ENCODE measurements at regions not wholly inside any gene's neighbourhood (a gene's known extent, or its start where the extent isn't known, plus 50 kb on each side); places are given as distances from the start of the nearest gene placed in this dataset.
"Not testable (repeated sequence)": the region's sequence is repeated elsewhere in the genome, so short reads cannot be mapped to it uniquely, and the experiment has no call there.

DNA sequence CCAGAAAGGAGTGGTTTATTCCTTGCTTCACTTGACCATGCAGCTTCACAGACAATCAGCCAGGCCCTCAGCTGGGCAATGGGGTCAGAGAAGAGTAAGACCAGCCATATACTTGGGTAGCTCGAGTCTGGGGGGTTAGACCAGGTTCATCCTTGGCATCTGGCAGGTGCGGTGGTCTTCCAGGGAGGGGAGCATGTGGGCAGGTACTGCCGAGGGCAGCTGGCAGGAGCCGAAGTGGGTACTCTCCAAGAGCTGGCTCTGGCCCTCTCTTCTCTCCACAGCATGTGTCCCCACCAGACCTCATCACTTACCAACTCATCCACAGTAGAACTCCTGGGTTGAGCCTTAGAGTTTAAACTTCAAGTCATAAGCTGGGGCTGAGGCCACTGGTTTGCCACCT lies 156.8 kb downstream of the FOXD2 start:
- DNase-seq (ENCODE audit: low read depth), result no peak

GRCh38 chr1:47596328-47596727 lies 158.5 kb downstream of the FOXD2 start:
- DNase-seq (ENCODE audit: low read depth), result no peak

DNA sequence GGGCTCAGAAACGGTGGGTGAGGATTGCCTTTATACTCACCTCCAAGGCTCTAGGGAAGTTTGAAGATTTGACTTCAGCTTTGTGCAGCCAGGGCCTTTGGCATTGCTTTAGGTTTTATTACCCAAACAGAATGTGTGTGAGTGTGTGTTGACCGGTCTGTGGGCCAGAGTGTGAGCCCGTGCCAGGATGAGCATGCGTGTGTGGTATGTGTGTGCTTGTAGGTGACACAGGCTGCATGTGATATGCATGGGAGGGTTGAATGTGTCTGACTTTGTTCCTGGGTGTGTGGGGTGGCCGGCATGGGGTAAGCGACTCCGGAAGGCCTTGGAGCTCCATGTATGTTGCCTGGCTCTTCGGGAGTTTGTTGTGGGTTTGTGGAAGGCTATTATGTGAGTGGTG lies 160.5 kb downstream of the FOXD2 start:
- no peak for DNase-seq (ENCODE audit: low read depth)

- no peak for DNase-seq (ENCODE audit: low read depth)
Measured at GRCh38 chr1:47599777-47600176, 161.9 kb downstream of the FOXD2 start.

DNA sequence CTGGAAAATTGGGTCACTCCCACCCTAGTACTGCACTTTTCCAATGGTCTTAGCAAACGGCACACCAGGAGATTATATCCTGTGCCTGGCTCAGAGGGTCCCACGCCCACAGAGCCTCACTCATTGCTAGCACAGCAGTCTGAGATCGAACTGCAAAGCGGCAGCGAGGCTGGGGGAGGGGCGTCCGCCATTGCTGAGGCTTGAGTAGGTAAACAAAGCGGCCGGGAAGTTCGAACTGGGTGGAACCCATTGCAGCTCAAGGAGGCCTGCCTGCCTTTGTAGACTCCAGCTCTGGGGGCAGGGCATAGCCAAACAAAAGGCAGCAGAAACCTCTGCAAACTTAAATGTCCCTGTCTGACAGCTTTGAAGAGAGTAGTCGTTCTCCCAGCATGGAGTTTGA lies 164.6 kb downstream of the FOXD2 start:
- not testable (repeated sequence) for DNase-seq (ENCODE audit: low read depth)

- not testable (repeated sequence) for DNase-seq (ENCODE audit: low read depth)
Measured at GRCh38 chr1:47604869-47605268, 167.0 kb downstream of the FOXD2 start.

DNA sequence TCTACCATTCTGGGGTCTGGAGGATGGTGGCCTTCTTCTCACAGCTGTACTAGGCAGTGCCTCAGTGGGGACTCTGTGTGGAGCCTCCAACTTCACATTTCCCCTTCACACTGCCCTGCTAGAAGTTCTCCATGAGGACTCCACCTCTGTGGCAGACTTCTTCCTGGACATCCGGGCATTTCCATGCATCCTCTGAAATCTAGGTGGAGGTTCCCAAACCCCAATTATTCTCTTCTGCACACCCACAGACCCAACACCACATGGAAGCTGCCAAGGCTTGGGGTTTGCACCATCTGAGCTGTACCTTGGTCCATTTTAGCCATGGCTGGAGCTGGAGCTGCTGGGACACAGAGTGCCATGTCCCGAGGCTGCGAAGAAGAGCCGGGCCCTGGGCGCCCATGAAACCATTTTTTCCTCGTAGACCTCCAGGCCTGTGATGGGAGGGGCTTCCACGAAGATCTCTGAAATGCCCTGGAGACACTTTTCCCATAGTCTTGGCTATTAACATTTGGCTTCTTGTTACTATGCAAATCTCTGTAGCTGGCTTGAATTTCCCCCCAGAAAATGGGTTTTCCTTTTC lies 170.5 kb downstream of the FOXD2 start:
- DNase-seq (ENCODE audit: low read depth), result no peak

DNA sequence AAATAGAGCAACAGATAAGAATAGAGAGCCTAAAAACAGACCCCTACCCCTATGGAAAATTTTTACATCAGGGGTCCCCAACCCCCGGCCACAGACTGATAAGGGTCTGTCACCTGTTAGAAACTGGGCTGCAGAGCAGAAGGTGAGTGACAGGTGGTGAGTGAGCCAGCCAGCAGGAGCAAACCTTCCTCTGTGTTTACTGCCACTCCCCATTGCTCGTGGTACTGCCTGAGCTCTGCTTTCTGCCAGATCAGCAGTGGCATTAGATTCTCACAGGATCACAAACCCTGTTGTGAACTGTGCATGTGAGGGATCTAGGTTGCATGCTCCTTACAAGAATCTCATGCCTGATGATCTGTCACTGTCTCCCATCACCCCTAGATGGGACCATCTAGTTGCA lies 174.1 kb downstream of the FOXD2 start:
- no peak for DNase-seq (ENCODE audit: low read depth)

- no peak for DNase-seq (ENCODE audit: low read depth)
Measured at GRCh38 chr1:47612819-47613218, 175.0 kb downstream of the FOXD2 start.

- no peak for DNase-seq (ENCODE audit: low read depth)
Measured at GRCh38 chr1:47616036-47616435, 178.2 kb downstream of the FOXD2 start.

DNA sequence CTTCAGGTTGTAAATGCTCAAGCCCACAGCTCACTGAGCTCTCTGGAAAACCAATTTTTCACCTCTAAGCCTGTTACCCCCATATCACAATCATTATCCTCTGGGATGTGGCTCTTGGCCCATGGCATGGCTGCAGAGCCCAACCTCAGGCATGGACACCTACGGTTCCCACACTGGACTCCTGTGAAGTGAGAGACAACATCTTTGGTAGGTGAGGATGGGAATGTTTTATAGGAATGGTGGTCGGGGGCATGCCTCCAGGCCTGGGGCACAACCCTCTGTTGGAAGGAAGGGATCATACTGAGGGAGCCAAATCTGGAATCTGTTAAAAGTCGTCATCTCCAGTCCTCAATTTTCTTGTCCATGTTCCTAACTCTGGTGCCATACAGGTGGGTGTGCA lies 179.1 kb downstream of the FOXD2 start:
- no peak for DNase-seq (ENCODE audit: low read depth)

DNA sequence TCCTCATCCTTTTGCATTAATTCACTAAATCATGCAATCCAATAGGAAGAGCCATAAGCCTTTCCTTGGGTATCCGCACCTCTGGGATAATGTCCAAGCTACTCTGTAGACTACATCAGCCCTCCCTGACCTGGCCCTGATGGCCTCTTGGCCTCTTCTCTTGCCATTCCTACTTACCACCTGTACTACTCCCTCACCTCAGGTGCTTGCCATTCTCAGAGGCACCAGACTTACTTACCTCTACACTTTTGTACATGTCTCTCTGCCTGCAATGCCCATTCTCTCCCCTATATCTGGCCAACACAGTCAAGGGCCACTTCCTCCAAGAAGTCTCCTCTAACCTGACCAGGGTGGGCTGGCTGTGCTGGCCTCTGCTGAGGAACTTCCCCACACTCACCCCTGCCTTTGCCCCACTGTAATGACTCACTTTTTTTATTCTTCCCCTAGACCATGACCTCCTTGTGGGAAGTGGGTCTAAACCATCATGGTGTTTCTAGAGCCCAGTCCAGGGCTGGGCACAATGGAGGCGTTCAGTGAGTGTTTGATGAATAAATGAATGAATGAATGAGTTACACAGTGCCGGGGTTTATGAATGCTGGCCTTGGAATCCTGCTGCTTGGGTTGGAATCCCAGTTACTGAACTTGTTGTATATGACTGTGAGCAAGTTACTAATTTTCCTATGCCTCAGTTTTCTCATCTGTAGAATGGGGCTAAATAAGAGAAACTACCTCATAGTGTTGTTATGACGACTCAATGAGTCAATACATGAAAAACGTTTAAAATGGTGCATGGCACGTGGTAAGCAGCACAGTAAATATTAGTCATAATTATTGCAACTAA lies 179.8 kb downstream of the FOXD2 start:
- DNase-seq (ENCODE audit: low read depth), result no peak

- no peak for DNase-seq (ENCODE audit: low read depth)
Measured at GRCh38 chr1:47618222-47618720, 180.4 kb downstream of the FOXD2 start.

GRCh38 chr1:47618830-47619229 lies 181.0 kb downstream of the FOXD2 start:
- DNase-seq (ENCODE audit: low read depth), result no peak

DNA sequence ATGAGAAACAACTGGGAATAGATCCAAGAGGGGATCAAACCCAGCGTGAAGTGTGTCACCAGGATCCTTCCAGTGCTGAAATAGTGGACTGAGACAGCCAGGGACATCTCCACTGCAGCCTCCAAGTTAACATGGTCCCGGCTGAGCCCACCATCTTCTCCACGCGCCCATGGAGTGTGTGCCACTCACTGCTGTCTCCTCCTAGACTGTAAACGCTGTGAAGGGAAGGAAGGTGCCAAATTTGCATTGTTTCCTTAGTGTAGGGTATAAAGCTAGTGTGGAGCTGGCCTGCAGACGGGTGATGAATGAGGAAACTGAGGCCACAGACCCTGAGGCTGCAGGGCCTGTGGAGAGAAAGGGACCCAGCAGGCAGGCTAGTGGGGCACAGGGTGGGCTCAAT lies 183.6 kb downstream of the FOXD2 start:
- DNase-seq (ENCODE audit: low read depth), result no peak

- no peak for DNase-seq (ENCODE audit: low read depth)
Measured at GRCh38 chr1:47621977-47622376, 184.1 kb downstream of the FOXD2 start.

DNA sequence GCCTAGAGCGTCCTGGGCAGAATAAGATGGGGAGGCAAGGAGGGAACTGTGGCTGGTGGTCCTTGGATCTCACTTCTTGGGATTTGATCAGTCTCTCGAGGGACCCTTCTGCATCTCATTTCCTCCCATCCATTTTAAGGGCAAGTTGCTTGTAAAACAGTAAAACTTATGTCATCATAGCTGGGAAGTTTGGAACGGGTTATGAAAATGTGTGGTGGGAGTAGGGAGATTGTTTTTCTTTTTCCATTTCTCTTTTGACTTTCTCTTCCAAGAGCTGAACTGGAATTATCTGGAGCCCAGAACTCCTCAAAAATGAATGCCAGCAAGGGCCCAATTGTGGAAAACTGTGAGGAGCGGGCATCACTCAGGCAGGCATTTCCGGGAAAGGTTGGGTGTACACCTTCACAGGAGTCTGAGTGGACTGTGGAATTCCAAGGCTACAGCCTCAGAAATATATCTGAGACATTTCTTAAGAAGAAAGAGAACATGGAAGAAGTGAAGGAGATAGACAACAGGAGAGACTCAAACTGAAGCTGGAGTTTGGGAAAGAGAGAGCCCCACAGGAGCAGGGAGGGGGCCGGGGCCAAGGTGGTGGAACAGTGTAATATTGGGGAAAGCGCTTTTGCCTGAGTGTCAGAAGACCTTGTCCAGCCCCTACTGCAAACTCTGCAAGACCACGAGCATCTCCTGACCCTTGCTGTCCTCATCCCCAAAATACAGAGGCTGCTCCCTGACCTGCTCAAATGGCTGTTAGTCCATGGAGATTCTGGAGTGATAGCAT lies 185.1 kb downstream of the FOXD2 start:
- no peak for DNase-seq (ENCODE audit: low read depth)

GRCh38 chr1:47623557-47623940 lies 185.7 kb downstream of the FOXD2 start:
- no peak for DNase-seq (ENCODE audit: low read depth)

DNA sequence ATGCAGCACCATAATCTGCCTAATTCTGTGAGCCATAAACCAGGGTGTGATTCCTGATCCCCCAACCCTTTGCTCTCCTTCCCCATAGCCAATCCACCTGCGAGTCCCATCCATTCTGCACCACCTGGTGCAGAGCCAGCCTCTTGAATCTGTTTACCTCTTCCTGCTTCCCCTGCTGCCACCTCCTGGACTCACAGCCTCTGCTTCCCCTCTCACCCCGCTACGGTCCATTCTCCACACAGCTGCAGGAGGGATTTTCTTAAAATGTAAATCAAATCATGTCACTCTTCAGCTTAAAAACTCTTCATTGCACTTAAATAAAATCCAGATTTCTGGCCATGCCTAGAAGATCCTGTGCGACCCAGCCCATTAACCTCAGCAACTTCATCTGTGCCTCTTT lies 186.7 kb downstream of the FOXD2 start:
- no peak for DNase-seq (ENCODE audit: low read depth)

GRCh38 chr1:47627016-47627415 lies 189.2 kb downstream of the FOXD2 start:
- no peak for DNase-seq (ENCODE audit: low read depth)

- DNase-seq (ENCODE audit: low read depth), result no peak
Measured at GRCh38 chr1:47627471-47628370, 189.9 kb downstream of the FOXD2 start.

GRCh38 chr1:47629201-47629600 lies 191.4 kb downstream of the FOXD2 start:
- DNase-seq (ENCODE audit: low read depth), result no peak

Measured in GM04504 (cell line).